ENCODE measurements at regions not wholly inside any gene's neighbourhood (a gene's known extent, or its start where the extent isn't known, plus 50 kb on each side); places are given as distances from the start of the nearest gene placed in this dataset.
"Not testable (repeated sequence)": the region's sequence is repeated elsewhere in the genome, so short reads cannot be mapped to it uniquely, and the experiment has no call there.

DNA sequence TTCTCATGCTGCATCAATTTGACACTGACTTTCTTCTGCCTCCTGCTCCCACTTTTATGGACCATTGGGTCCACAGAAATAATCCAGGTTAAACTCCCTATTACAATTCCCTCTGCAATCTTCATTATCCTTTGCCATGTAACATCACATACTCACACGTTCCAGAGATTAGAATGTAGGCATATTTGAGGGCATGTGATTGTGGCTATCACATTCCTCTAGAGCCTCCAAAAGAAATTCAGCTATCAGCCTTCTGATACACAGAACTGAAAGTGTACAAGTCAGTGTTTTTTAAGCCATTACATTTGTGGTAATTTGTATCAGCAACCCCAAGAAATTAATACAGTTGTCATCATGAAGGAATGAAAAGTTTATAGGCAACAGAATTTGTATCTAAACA, 892.4 kb downstream of the RPS29 start:
- DNase-seq: no peak

DNA sequence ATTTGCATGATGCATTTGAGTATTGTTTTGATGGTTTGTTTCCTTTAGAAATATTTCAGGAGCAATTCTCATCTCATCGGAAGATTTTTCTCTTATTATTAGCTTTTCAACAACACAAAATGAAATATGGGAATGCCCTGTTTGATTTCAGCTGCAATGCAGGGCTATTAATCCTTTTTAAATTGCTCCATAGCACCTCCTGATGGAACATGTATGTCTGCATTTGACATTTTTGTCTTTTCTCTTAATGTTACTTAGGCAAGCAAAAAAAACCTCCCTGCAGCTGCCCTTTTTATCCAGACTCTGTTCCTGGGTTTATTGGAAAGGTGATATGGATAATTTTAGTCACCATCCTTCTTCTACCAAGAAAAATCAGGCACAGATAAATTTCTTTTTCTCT, 895.8 kb downstream of the RPS29 start:
- no peak for DNase-seq

DNA sequence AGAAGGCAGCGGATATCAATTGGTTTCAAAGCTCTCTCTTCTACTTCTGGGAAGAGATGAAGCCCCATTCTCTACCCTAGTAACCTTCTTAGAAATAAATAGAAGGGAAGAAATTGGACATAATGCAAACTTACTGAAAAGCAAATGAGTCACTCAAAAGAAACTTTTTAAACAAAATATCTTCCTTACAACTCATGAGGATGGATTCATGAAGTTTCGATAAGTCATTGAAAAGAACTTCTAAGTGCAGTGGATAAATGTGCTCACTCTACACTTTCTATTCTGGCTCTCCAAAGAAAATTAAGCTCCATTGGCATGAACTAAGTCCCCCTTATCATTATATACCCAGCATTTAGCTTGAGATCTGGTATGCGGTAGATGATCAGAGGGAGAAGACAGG, 899.5 kb downstream of the RPS29 start:
- DNase-seq: no peak

DNA sequence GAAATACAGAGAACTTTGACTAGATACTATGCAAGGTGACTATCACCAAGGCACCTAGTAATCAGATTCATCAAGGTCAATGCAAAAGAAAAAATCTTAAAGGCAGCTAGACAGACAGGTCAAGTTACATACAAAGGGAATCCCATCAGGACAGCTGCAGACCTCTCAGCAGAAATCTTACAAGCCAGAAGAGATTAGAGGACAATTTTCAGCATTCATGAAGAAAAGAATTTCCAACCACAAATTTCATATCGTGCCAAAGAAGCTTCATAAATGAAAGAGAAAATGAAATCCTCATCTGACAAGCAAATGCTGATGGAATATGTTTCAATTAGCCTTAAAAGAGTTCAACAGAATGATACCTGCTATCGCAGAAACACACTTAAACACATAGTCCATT, 913.7 kb downstream of the RPS29 start:
- no peak for DNase-seq

DNA sequence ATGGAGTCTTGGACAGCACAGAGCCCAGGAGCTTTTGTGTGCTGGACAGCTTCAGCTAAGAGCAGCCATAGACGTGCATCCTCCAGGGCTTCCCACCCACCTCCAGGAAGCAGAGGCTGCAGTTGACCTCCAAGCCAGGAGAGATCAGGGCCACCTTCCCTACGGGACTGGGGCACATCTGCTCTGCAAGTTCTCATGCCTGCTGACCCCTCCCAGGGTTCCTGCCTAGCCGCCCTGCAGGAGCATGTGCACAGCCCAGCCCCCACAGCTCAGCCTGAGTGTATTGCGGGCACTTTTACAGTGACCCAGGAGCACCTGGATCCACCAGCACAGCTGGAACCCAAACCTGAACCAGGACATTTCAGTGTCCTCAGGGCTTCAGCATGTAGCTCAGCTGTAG, 915.2 kb downstream of the RPS29 start:
- no peak for DNase-seq

DNA sequence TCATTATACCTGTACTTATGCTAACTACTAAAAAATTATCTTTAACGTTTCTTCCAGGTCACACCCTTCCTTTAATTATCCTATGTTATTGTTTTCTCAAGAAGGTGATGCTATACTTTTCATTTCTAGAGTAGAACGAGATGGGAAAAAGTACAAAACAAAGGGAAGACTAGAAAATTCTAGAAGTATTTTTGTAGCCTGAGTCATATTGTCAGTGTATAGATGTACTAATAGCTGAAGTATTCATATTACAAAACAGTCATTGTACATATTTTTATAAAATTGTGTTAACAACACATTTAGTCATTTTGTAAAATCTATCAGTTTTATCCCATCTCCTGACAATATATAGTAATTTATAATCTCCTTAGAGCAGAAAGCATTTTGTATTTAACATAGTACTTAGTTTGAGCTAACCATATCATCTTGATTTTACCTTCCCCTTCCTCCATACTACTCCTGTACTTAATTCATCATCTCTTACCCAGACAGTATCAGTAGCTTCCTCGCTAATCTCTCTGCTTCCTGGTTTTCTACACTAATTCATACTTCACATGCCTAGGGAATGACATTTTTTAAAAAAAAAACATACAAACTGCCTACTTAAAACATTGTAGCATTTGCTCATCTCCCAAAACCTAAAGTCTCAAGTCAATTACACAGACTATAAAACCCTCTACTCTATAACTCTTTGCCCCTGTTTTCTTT, 920.9 kb downstream of the RPS29 start:
- DNase-seq: no peak

DNA sequence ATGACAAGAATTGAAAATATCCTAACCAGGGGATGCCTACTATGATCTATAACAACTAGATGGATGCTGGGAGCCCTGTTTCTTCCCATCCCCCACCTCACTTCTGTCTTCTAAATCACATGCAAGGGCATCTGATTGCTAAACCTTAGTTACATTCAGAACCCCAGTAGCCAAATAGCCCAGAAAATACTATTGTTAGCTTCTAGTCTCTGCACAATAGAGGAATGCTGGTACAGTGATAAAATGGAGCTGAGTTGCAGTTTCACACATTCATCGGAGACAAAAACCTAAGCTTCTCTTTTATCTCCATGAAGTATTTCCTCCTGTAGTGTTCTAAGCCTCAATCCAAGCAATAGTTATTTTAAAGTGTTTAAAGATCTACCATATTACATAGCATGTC, 942.9 kb downstream of the RPS29 start:
- no peak for DNase-seq

DNA sequence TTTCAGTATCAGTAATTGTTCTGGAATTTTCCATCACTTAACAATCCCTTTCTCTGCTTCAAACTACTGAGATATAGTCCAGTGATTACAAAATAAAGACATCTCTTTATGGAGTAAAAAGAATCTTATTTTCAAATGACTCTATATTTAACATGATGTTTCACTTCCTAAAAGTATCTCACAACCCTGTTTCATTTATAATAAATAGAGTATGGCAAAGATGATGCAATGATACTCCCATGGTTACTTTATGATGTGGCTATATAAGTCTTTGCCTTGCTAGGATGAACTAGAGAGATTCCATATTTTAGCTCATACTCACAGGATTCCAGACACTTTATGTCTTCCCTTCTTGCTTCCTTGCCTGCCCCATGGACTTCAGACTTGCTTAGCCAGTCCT, 953.5 kb upstream of the MDGA2 start:
- no peak for DNase-seq

DNA sequence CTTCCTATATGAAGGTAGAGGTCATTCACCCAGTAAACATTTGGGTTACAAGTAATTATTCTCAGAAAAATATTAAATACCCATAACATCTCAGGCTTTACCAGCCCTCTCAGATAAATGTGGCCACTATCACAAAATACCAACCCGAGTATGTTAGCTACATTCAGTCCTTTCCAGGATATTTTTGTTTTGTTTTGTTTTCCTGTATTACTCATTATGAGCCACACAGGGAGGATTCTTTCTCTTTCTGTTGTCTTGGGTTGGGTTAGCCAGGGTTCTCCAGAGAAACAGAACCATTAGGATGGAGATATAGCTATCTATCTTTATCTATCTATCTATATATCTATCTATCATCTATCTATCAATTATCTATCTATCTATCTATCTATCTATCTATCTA, 947.6 kb upstream of the MDGA2 start:
- no peak for DNase-seq

DNA sequence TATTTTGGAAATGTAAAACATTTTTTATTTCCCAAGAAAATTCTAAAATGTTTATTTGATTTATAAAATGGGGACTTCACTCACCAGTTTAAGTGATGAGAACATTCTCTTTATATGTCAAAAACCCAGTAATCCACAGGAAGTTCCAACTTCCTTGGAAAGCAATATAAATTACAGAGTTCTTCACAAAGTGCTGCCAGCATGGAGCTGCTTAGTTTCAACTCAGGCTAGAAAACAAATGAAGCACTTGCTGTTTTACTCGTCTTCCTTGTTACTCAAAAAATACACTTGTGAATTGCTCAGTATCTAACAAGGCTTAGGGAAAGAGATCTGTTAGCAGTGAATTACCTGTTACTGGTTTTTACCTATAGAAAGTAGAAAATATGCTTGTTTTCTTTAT, 942.7 kb upstream of the MDGA2 start:
- DNase-seq: no peak

DNA sequence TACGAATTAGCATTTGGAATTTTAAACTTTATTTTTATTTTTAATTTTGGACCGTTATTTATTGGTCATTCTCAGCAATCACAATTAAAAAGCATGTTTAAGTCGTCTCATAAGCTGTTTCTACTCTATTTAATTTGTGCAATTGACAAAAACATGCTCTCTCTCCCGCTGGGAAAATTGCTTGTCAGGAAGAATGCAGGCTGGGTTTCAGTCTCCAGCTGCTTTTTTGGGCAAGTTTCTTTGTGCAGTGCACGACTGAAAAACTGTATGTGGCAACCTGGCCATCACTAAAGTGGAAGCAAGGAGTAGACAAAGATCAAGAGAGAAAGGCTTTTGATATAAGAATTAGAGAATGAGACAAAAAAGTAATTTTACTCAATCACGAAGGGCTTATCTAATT, 941.5 kb upstream of the MDGA2 start:
- DNase-seq: no peak

DNA sequence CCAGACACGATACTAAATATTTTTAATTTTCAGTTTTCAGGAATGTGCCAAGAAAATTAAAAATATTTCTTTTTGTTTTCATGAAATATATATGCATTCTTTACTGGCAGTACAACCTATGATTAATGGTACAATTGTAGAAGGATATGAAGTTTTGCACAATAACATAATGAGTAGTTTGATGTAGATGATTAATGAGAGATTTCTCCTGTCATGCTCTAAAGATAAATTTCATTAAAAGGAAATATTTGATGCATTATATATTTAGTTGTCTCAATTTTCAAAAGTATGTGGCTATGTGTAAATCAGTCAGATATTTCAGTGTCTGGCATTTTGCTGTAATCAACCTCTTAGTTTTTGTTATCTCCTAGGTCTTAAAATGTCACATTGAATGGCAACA, 940.2 kb upstream of the MDGA2 start:
- no peak for DNase-seq

DNA sequence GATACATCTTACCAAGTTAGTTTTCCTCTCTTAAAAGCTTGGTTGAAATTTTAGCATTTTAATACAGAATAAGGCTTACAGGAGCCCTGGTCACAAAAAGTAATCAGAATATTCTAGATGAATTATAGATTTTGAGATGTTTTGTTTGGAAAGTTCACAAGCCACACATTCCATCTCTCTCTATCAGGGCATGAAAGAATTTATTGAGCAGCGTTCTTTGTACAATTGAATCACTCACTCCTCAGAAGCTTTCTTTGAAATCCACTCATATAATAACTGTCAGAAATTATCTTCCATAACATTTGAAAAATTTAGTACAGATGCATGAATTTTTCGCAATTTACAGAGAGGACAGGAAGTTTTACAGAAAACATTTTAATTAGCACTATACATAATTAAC, 938.6 kb upstream of the MDGA2 start:
- DNase-seq: no peak

DNA sequence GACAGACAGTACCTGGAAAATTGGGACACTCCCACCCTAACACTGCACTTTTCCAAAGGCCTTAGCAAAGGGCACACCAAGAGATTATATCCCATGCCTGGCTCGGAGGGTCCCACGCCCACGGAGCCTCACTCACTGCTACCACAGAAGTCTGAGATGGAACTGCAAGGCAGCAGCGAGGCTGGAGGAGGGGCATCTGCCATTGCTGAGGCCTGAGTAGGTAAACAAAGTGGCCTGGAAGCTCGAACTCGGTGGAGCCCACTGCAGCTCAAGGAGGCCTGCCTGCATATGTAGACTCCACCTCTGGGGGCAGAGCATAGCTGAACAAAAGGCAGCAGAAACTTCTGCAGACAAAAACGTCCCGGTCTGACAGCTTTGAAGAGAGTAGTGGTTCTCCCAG, 931.6 kb upstream of the MDGA2 start:
- not testable (repeated sequence) for DNase-seq

DNA sequence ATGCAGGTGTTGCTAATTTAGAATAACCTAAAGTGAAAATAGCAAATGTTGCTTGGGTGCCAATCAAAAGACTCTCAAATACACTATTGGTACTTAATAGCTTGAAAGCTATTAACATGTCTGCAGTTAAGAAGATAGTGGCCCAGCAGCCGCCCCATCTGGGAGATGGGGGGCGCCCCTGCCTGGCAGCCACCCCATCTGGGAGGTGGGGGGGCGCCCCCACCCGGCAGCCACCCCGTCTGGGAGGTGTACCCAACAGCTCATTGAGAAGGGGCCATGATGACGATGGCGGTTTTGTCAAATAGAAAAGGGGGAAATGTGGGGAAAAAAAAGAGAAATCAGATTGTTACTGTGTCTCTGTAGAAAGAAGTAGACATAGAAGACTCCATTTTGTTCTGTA, 923.1 kb upstream of the MDGA2 start:
- no peak for DNase-seq

DNA sequence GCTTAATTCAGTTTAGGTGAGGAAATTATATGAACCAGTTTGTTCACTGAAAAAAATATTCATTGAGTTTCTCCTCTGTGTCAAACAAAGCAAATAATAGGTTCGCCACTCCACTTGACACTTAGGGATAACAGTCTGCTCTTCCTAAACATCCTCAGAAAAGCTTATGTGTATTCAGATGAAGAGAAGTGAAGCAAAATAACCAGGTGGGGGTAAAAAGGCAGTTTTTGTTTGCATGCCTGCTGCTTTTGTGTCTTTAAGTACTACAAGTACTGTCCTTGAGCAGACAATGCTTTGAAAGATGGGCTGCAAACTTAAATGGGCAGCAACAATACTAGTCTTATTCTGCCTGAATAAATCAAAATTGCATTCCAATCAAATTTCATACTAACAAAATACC, 910.7 kb upstream of the MDGA2 start:
- DNase-seq: no peak

DNA sequence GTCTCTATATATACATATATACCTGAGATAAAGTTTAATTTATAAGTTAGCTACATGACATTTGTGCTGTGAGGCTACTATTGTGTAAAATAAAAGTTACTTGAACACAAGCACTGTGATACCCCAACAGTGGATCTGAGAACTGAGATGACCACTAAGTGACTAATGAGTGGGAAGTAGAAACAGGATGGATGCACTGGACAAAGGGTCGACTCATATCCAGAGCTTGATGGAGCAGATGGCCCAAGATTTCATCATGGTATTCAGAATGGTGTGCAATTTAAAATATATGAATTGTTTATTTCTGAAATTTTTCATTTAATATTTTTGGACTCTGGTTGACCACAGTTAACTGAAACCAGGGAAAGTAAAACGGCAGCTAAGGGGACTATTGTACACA, 908.6 kb upstream of the MDGA2 start:
- DNase-seq: no peak

DNA sequence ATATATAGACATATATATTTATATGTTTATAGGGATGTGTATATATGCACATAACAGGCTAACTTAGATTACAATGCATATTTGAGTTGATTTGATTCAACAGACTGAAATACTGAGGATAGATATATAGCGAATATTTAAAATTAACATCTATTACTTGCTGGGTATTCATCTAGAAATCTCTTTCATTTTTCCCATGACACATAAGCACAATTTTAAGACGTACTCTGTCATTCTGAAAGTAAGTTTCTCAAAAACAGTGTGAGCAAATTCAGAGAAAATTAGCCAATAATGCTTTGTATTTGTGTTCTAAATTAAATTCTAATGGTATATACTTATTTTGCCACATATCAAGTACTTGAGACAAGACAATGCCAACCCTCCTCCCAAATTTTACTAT, 907.5 kb upstream of the MDGA2 start:
- no peak for DNase-seq

DNA sequence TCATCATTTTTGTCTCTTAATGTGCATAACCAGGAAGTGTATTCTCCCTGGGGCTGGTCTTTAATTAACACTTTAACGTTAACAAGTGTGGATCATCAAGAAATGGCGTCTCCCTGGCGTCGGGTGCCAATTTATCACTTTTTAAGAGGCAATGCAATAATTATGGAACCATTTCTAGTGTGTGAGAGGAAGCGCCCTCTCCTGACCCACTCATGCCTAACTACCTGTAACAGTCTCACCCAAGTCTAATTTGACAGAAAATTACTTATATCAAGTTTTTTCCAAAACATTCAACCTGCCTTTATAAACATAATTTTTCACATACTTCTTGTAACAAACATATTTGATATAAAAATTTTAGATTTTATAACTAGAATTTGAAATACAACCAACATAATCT, 905.3 kb upstream of the MDGA2 start:
- DNase-seq: no peak

DNA sequence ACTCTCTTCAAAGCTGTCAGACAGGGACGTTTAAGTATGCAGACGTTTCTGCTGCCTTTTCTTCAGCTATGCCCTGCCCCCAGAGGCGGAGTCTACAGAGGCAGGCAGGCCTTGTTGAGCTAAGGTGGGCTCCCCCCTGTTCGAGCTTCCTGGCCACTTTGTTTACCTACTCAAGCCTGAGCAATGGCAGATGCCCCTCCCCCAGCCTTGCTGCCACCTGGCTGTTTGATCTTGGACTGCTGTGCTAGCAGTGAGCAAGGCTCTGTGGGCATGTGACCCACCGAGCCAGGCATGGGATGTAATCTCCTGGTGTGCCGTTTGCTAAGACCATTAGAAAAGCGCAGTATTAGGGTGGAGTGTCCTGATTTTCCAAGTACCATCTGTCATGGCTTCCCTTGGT, 900.4 kb upstream of the MDGA2 start:
- no peak for DNase-seq

DNA sequence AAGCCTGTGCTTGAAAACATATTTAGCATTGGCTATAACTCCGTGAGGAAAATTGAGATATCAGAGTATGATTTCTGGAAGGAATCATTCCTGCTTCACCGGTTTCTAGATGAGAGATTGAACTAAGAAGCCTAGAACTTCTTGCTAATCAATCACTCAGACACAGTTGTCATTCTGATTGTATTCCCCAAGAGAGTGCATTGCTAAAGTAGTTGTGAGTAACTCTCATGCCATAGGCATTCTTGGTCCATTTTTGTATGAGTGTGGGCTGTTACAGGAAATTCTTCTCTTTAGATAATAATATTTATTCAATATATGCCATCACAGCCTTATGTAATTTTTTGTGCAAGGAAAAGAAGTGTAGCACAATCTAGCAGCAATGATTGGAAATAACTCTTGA, 893.3 kb upstream of the MDGA2 start:
- DNase-seq: no peak

DNA sequence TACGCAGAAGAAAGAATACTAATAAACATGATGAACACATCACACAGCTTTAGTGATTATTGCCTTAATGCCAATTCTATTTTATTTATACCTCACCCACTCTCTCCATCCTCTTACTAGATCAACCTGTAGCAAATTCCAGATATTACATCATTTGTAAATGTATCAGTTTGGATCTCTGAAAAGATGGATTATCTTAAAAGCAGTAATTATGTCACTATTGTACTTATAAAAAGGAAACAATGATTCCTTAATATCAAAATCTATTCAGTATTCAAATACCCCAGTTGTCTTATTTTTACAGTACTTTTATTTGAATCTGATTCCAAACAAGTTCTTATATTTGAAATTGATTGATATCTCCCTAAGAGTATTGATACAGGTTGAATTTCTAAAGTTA, 892.8 kb upstream of the MDGA2 start:
- no peak for DNase-seq

DNA sequence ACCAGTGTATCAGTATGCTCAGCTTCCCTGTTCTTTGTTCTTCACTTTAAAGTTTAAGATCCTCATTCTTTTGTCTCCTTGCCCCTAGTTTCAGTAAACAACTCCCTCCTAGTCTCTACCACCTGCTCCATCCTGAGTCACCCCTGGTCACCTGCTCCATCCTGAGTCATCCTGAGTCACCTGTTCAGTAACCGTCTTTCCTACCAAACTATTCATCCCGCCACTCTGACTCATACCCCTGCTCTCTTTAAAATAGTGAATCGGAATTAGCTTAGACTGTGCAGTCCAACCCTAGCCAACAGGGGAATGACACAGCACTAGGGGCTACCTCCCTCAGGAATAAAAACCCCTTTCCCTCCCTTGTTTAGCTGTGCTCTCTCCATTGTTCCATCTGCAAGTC, 888.1 kb upstream of the MDGA2 start:
- DNase-seq: no peak

DNA sequence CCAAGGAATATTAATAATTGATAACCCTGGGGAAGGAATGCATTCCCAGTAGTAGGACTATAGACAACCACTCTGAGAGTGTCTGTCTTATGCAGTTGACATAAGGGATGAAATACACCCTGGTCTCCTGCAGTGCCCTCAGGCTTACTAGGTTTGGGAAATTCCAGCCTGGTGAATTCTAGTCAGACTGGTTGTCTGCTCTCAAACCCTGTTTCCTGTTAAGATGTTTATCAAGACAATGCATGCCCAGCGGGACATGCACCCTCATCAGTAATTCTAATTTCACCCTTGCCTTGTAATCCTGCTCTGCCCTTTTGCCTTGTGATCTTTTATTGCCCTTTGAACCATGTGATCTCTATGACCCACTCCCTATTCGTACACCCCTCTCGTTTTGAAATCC, 886.0 kb upstream of the MDGA2 start:
- not testable (repeated sequence) for DNase-seq

DNA sequence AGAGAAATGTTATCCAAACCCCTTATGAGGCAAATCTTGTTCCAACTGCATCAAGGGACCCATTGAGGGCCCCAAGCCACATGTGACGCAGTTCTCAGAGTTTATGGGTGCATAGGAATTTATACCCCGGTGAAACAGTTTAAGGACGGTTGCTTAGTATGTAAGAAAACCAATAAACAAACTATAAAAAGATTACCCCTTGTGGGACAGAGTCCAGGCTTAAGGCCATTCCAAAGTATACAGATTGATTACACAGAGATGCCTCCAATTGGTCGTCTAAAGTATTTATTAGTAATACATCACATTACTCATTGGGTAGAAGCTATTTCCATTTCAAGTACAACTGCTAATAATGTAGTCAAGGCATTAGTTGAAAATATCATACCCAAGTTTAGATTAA, 885.0 kb upstream of the MDGA2 start:
- DNase-seq: no peak

DNA sequence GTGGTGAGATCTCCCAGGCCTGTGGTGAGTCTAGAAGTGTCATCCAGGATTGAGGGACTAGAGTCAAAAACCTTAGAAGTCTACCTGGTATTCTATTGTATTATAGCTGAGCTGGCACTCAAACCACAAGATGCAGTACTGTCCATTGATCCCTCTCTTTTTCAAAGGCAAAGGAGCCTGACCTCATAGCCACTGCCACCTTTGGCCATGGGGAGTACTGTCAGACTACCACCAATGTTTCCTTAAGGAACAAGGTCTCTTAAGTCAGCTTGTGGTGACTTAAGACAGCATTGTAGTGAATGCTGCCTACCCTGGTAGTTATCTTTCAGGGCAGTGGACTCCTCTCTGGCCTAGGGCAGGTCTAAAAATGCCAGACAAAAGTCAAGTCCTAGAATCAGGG, 878.0 kb upstream of the MDGA2 start:
- DNase-seq: no peak
